ENCODE measurements at regions not wholly inside any gene's neighbourhood (a gene's known extent, or its start where the extent isn't known, plus 50 kb on each side); places are given as distances from the start of the nearest gene placed in this dataset.
"Not testable (repeated sequence)": the region's sequence is repeated elsewhere in the genome, so short reads cannot be mapped to it uniquely, and the experiment has no call there.

DNA sequence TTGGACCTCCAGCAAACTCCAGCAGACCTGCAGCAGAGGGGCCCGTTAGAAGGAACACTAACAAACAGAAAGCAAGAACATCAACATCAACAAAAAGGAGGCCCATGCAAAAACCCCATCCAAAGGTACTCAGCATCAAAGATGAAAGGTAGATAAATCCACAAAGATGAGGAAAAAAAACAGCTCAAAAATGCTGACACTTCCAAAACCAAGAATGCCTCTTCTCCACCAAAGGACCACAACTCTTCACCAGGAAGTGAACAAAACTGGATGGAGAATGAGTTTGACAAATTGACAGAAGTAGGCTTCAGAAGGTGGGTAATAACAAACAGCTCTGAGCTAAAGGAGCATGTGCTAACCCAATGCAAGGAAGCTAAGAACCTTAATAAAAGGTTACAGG, 97.7 kb upstream of the CCDC90B start:
- TF ChIP-seq CTCF (IDR thresholded peaks at IDR 0.05; ENCODE audit: poor library complexity); EZH2 (IDR thresholded peaks at IDR 0.05; ENCODE audit: borderline replicate concordance): not testable (repeated sequence)

Measured in hepatocyte (in vitro differentiated cells).